ENCODE measurements at regions not wholly inside any gene's neighbourhood (a gene's known extent, or its start where the extent isn't known, plus 50 kb on each side); places are given as distances from the start of the nearest gene placed in this dataset.

DNA sequence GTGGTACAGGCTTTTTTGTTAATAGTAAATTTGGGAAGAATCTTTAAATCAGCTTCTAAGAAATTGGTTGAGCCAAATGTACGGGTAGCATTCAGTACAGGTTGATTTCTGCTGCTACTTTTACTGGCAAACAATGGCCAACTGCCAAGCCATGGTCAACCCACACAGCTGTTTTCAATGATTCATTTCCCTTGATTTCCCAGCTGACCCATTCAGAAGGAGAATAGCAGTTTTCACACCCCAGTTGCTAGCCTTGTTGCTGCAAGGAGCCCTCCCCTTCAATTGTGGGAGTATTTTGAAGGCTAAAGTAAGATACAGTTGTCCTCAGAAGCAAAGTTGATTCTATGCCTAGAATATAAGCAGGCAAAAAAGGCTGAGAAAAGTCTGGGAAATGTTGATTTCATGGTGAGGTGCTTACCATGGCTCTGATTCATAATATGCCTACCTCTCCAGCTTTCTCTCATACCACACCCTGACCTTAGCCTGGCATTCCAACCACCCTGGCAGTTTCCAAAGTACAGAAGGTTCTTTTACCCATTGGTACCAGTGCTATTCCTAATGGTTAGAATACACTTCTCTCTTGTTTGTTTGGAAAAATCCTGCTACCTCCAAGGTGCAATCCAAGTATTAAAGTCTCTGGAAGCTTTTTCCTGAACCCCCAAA, 320.3 kb upstream of the TGFBR2 start:
- Histone ChIP-seq H3K36me3 (replicated peaks; ENCODE audit: insufficient read depth, low read depth) (no peaks in the 10 kb centered on the region), H2AFZ (no peak overlapping the region), H3K4me3 (no peak overlapping the region), H3K27me3 (no peaks in the 10 kb centered on the region), H3K9me3 (ENCODE audit: low read depth) (no peaks in the 10 kb centered on the region), H3K4me2 (no peak overlapping the region), H4K20me1 (ENCODE audit: insufficient read depth, poor library complexity, severe bottlenecking) (no peaks in the 10 kb centered on the region), H3K27ac (no peak overlapping the region), H3K9me2 (replicated peaks; ENCODE audit: insufficient read depth) (no peaks in the 10 kb centered on the region), H3K79me2 (no peaks in the 10 kb centered on the region), H3K4me1 (ENCODE audit: insufficient read depth) (peaks cover 15% of the 10 kb centered on the region)
- DNase-seq (ENCODE audit: low spot score) = peak; percentile 19
- 50% methylated on average over 1 of the region's 1 CpG for WGBS (ENCODE audit: low lambda C conversion rate, missing lambda C conversion rate)
- TF ChIP-seq, protein P1, sequence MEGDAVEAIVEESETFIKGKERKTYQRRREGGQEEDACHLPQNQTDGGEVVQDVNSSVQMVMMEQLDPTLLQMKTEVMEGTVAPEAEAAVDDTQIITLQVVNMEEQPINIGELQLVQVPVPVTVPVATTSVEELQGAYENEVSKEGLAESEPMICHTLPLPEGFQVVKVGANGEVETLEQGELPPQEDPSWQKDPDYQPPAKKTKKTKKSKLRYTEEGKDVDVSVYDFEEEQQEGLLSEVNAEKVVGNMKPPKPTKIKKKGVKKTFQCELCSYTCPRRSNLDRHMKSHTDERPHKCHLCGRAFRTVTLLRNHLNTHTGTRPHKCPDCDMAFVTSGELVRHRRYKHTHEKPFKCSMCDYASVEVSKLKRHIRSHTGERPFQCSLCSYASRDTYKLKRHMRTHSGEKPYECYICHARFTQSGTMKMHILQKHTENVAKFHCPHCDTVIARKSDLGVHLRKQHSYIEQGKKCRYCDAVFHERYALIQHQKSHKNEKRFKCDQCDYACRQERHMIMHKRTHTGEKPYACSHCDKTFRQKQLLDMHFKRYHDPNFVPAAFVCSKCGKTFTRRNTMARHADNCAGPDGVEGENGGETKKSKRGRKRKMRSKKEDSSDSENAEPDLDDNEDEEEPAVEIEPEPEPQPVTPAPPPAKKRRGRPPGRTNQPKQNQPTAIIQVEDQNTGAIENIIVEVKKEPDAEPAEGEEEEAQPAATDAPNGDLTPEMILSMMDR (IDR thresholded peaks at IDR 0.05; ENCODE audit: poor library complexity) = no peak
- TF ChIP-seq EZH2 (IDR thresholded peaks at IDR 0.05; ENCODE audit: borderline replicate concordance) = no peak
- TF ChIP-seq EZH2phosphoT487 (IDR thresholded peaks at IDR 0.05; ENCODE audit: low read depth, severe bottlenecking, unreplicated experiment) = no peak

DNA sequence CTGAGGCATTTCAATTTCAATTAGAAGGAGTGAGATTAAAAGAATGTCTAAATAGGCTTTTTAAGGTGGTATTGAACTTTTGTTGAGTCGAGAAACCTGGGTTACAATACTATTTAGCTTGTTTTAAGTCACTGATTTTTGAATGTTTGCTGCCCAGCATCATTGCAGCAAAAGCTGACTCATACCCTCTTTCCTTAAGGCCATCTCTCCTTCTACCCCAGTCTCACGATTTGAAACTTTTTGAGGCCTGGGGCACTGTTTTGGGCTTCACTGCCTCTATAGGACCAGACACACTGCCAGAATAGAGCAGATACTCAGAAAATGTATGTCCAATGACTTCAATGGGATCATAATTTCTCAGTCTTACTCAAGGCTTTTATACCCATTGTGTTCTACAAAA, 319.6 kb upstream of the TGFBR2 start:
- Histone ChIP-seq H3K4me2 (no peak overlapping the region), H3K27me3 (no peaks in the 10 kb centered on the region), H4K20me1 (ENCODE audit: insufficient read depth, poor library complexity, severe bottlenecking) (no peaks in the 10 kb centered on the region), H3K4me1 (ENCODE audit: insufficient read depth) (peaks cover 15% of the 10 kb centered on the region), H3K79me2 (no peaks in the 10 kb centered on the region), H3K9me3 (ENCODE audit: low read depth) (no peaks in the 10 kb centered on the region), H3K9me2 (replicated peaks; ENCODE audit: insufficient read depth) (no peaks in the 10 kb centered on the region), H3K4me3 (no peak overlapping the region), H2AFZ (no peak overlapping the region), H3K36me3 (replicated peaks; ENCODE audit: insufficient read depth, low read depth) (no peaks in the 10 kb centered on the region), H3K27ac (no peak overlapping the region)
- no peak for DNase-seq (ENCODE audit: low spot score)
- TF ChIP-seq, protein P1 (IDR thresholded peaks at IDR 0.05; ENCODE audit: poor library complexity) = no peak
- TF ChIP-seq EZH2phosphoT487 (IDR thresholded peaks at IDR 0.05; ENCODE audit: low read depth, severe bottlenecking, unreplicated experiment) (no peak), EZH2 (IDR thresholded peaks at IDR 0.05; ENCODE audit: borderline replicate concordance) (no peak)
- 93% methylated on average over 2 of the region's 2 CpGs for WGBS (ENCODE audit: low lambda C conversion rate, missing lambda C conversion rate)

DNA sequence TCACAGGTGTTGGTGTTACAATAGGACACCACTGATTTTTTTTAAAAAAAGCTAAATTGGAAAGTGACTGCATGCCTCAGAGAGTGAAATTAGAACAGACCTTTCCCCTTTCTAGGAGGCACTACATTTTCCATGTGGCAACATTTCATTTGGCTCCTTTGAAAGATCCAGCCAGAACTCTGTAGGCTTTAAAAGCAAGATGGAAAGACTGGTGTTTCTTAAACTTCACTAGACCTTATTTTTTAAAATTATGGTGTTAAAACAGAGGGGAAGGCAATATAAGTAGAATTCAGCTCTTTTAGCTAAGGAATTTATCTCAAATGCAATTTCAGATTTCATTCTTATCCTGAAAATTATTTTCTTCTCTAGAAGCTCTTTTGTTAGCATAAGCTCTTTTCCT, 317.6 kb upstream of the TGFBR2 start:
- no peaks in the 10 kb centered on the region for H4K20me1 ChIP-seq (ENCODE audit: insufficient read depth, poor library complexity, severe bottlenecking)
- H3K4me2 ChIP-seq = no peak overlapping the region
- peak overlapping the region; percentile 79 for H3K27ac ChIP-seq
- H3K36me3 ChIP-seq (replicated peaks; ENCODE audit: insufficient read depth, low read depth) = no peaks in the 10 kb centered on the region
- TF ChIP-seq EZH2 (IDR thresholded peaks at IDR 0.05; ENCODE audit: borderline replicate concordance) = no peak
- TF ChIP-seq, protein P1 (IDR thresholded peaks at IDR 0.05; ENCODE audit: poor library complexity) = no peak
- no peak for TF ChIP-seq EZH2phosphoT487 (IDR thresholded peaks at IDR 0.05; ENCODE audit: low read depth, severe bottlenecking, unreplicated experiment)
- H3K79me2 ChIP-seq = no peaks in the 10 kb centered on the region
- no peak for DNase-seq (ENCODE audit: low spot score)
- no peak overlapping the region for H3K4me3 ChIP-seq
- H3K27me3 ChIP-seq = no peaks in the 10 kb centered on the region
- H3K9me3 ChIP-seq (ENCODE audit: low read depth) = no peaks in the 10 kb centered on the region
- H3K4me1 ChIP-seq (ENCODE audit: insufficient read depth) = peaks cover 15% of the 10 kb centered on the region
- H3K9me2 ChIP-seq (replicated peaks; ENCODE audit: insufficient read depth) = no peaks in the 10 kb centered on the region
- H2AFZ ChIP-seq = no peak overlapping the region

All from hepatocyte (in vitro differentiated cells).